CD4-positive, alpha-beta T cell treated with Interleukin-21 for 1 hour (primary cell): ENCODE measurements at regions not wholly inside any gene's neighbourhood (a gene's known extent, or its start where the extent isn't known, plus 50 kb on each side); places are given as distances from the start of the nearest gene placed in this dataset.

Experiments used
- DNase-seq: peaks from one replicate; pipeline ENCODE4 v3.0.0-alpha.2; 2020

DNA sequence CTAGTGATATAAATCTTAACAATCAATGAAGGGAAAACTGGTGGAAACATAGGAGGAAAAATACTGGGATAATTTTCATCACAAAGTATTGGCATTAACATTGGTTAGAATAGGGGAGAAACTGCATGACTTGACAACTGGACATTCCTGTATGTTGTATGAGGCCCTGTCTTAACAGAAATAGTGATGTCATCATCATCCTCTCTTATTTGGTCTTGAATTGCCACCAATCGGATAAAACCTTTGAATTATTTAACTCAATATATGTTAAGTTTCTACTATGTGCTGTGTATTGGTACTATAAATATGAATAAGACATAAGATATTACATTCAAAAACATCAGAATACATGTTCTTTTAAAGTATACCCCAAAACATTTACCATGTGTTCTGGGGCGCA lies 130.1 kb upstream of the CCDC54 start:
- DNase-seq: no peak

DNA sequence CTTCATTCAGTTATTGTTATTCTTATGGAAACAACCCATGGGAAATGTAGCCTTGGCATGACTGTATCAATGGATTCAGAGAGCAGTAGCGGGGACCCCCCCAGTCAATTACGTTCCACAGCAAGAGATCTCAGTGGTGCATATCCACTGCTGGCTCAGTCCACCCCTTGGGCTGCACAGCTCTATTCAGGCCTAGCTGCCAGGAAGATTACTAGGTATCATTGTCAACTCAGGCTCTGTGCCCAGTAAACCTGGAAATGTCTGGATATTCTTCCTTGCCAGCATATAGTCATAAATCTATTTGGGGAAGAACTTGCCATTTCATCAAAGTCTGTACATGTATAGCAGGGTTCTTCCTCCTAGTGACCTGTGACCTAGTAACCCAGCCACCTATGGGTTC lies 128.1 kb upstream of the CCDC54 start:
- DNase-seq: no peak

DNA sequence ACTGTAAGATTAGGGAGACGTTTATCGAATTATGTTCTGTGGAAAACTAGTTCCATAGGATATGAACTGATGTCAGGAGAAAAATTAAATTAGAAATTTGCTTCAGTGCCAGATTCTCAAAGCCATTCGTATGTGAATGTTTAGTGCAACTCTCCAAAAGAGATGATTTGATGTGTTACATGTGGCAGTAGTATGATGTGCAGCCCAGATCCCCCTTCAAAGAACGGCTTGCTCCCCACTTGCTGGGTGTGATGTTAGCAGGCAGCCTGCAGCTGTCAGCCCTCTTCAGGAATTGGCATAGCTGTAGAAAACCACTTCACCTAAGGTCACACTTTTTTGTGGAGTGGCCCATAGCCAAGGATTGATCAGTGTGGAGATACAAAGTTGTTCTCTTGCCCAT lies 127.0 kb upstream of the CCDC54 start:
- no peak for DNase-seq

DNA sequence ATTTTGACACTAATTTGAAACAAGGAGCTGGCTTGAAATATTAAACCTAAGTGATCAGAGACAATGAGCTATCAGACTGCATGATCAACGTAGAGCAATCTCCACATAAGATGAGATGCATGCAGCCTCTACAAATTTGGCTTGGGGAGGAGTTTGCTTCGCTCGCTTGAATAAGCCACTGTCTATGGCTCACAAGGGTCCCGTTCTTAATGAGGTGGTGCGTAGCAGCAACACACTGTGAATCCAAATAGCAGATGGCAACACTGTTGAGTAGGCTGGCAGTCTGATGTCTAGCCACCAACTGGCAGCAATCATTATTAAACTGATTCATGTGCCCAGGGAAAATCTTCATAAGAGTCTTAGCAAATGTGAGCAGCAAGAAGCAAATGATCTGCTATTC lies 125.4 kb upstream of the CCDC54 start:
- no peak for DNase-seq

DNA sequence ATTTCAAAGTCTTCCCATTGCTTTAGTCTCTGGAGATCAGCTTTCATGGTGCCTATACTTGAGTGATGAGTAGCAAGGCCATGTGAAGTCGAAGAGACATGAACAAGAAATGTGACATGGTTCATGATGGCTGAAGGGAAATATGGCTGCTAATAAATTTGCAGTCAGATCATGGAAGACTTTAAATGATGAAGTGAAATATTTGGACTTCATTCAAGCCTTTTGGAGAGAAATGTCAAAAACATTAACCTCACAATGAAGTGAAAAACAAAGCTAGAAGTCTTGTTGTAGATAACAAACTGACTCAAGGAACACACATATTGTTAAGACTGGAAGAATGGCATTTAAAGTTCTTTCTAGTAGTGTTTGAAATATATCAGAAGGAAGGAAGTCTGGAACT lies 120.3 kb upstream of the CCDC54 start:
- DNase-seq: no peak

DNA sequence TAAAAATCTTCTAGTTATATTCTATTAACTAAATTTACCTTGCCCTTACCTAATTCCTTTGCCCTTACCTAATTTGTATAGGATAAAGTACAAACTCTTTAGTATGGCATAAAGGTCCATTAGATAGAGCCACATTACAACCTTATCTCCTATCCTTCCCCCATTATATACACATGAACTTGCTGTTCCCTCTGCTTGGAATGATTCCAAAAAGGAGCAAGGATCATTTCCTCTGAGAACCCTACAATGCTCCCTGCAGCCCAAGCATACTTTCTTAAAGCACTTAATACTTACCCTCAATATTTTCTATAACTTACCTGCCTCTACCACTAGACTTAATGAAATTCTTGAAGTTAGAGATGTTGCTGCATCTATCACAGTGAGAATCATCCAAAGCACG lies 118.9 kb upstream of the CCDC54 start:
- DNase-seq: no peak

DNA sequence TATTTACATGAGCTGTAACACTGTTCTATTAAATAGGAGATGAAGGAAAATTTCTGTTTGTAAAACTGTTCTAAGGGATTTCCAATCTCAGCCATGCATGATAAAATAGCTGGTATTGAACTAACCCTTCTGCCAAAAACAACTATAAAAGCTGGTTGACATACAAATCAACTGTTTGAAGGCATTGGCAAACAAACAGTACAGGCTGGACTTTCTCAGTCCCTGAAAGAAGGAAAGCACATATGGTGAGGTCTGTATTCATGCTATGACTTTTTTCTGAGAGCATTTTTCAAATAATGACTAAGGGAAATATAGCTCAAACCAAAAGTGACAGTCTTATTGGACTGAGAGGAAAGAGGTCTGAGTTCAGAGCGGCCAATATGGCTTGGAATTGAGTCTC lies 117.0 kb upstream of the CCDC54 start:
- DNase-seq: no peak

DNA sequence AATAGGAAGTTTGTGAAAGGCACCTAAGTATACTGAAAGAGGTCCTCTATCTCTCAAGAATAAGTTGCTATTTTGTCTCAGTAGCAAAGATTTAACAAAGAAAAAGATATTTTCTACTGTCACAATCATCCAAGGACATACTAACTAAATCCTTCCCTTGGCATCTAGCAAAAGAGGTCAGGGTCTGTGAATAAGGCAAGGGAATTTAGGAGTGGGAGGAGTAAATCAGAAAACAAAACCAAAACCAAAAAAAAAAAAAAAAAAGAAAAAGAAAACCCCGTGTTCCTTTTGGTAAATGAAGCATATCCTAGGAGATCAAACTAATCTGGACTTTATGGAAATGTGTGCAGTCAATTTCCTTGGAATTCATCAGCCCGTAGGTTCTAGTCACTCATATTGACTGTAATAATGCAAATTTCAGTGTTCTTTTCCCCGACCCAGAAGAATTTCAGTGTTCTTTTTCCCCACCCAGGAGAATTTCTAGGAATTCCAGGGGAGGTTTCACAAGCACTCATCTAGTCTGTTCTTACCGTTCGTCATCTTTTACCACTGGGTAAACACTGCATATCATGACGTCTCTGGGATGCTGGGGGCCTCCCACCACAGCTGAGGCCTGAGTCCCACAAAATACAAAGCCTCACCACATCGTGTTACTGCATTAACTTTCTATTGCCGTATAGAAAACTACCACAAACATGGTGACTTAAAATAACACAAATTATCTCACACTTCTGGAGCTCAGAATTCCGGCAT lies 113.8 kb upstream of the CCDC54 start:
- no peak for DNase-seq

DNA sequence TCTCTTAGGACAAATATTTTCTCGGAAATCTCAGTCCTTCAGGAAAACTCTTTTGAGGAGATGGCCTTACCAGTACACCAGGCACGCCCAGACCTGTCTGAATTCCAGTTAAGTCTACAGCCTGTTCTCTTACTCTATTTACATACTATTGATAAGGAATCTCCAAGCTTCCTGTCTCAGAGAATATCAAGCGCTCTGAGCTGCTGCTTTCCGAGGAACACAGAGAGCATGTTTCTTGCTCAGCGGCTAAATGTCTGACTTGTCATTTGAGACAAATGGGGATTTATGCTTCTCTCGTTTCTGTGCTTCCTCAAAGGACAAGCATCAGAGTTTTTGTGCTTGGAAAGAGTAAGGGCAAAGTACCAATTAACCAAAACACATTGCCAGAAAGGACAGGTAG lies 112.4 kb upstream of the CCDC54 start:
- no peak for DNase-seq

DNA sequence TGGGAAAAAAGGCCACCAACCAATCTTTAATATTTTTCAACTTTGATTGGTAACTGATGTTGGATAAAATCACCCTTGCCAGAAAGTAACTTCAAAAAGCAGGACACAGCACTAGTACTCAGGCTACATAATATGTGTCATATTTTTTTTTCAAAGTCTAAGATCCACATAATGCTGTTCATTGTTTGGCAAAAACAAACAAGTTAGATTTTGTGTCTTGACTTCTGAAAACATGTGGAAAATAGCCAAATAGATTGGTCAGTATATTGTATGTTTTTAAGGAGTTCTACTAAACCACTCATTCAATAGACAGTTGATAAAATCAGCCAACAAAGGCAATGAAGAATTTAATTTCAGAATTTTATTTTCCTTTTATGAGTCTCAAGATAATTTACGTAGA lies 111.7 kb upstream of the CCDC54 start:
- DNase-seq: no peak

DNA sequence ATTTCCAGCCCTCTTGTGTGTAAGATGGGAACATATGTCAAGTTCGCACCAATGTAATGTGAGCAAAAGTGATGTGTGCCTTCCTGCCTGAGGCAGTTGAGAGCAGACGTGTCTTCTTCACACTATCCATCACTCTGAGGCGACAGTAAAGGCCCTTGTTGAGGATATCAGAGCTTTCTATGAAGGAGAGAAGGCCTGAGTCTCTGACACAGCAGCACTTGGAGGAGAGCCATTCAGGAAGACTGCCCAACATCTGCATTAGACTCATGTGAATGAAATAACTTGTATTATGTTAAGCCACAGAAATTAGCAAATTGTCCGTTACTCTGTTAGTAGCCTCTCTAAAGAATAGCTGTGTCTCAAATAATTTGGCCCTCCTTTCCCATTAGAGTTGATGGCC lies 108.8 kb upstream of the CCDC54 start:
- DNase-seq: no peak

DNA sequence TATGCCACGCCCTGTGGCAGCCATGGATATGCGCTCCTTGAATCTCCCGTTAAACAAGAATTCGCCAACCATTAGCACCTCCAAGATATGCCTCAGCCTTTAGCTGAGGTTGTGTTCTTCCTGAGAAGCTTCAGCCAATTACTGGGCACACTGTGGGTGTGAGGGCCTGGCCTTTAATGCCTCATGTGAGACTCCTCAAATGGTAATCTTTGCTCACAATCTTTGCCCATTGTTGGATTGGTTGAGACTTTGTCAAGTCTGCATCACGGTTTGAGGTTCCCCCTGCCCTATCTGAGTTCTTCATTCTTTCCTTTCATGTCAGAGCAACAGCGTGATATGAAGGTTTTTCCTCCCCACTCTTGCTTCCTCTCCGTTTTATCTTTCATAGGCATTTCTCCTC lies 108.1 kb upstream of the CCDC54 start:
- DNase-seq: no peak

DNA sequence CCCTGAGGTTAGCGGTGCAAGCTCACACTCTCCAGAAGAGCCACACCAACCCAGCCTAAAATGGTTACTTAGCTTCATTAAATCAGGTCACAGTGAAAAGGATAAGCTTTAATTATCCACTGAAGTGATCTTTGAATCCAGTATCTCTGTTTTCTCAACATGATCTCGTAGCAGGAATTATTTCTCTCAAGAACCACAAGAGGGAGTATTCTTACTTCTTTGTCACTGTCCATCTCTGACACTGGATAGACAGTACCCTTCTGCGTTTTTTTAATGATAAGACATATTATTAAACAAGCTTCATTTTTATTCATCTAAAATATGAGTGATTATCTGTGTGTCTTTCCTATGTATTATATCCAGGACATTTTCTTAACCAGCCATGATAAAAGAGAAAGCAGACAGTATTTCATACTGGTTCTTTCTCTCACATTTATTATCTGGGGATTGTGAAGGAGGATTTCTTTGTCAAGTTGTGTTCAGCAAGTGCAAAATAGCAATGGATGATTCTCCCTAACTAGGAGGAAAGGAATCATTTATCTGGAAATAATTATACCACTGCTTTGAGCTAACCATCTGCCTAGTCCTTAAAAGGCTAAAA lies 105.4 kb upstream of the CCDC54 start:
- DNase-seq: peak; percentile 27

DNA sequence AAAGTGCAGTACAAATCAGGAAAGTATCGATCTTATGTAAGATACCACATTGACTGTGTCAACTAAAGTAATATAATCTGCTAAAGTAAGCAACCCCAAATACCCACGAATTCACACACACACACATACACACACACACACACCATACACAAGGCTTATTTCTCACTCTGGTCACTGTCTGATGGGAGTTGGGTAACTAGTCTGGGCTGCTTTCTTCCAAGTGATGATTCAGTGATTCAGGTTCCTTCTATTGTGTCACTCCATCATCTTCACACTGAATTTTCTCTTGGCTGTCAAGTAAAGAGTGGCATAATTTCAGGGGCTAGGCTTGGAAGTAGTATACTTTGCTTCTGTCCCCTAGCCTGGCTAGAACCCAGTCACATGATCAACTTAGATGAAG lies 104.8 kb upstream of the CCDC54 start:
- no peak for DNase-seq

DNA sequence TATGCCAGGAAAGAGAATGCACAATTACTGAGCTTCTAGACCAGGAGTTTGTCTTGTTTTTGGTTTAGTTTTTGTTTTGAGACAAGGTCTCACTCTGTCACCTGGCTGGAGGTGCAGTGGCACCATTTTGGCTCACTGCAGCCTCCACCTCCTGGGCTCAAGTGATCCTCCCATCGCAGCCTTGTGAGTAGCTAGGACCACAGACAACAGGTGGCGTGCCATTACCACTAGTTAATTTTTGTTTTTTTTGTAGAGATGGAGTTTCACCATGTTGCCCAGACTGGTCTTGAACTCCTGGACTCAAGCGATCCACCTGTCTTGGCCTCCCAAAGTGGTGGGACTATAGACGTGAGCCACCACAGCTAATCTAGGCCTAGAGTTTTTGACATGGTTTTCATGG lies 104.4 kb upstream of the CCDC54 start:
- DNase-seq: no peak

DNA sequence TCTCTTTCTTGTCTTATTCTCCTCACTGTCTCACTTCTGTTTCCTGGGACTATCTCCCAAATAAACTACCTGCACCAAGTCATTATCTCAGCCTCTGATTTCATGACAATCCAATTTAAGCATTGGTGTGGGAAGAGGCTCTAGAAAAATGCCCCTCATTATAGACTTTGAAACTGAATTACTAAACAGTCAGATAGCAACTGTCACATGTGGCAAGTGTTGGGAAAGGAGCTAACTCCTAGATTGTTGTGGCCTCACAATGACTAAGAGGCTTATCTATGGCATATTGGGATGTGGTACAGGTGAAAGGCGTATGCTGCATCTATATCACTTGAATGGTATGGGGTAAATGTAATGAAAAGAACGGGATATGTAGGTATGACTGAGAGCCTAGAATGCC lies 103.5 kb upstream of the CCDC54 start:
- no peak for DNase-seq

DNA sequence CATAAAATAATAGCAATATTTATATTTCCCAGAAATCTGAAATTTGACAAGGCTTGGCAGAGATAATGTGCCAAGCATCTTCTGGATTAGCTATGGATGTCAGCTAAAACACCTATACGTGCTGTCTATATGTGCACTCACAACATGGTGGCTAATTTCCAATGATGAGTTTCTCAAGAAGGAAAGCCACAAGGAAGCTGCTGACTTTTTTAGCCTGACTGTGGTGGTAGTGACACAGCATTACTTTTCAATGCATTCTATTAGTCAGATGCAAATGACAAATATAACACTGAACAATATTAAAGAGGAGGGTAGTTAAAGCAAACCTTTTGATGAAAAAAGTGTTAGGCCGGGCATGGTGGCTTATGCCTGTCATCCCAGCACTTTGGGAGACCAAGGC lies 101.7 kb upstream of the CCDC54 start:
- DNase-seq: no peak

DNA sequence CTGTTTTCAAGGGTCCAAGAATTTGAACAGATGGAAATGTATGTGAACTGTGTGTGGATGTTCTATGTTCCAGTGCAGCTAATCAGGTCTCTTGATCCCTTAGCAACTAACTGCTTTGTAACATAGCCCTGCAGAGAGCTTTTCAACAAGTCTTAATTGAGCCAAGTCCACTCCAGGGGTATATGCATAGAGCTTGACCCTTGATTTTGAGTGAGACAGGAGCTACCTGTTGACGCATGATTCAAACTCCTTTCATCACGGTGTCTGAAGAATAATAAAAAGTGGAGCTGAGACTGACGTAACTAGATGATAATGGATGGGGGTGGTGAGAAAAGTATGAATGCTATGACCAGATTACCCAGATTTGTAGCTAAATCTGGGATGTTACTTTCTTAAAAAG lies 93.3 kb upstream of the CCDC54 start:
- DNase-seq: no peak

DNA sequence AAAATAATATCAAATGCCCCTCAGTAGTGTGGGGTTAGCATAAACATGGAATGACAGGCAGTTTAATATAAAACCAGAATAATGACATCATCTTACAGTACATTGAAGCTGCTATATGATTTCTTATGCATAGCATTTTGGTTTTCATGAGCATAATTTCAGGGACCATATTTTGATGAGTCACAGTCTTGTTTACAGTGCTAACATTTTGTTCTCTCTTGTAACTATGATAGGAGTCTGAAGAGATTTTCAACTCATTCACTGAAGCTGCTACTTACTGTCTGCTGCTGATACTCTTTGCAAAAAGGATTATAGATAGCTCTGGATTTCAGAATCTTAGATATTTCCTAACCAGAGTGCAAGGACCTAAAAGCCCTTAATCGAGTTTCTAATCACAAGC lies 92.6 kb upstream of the CCDC54 start:
- no peak for DNase-seq

DNA sequence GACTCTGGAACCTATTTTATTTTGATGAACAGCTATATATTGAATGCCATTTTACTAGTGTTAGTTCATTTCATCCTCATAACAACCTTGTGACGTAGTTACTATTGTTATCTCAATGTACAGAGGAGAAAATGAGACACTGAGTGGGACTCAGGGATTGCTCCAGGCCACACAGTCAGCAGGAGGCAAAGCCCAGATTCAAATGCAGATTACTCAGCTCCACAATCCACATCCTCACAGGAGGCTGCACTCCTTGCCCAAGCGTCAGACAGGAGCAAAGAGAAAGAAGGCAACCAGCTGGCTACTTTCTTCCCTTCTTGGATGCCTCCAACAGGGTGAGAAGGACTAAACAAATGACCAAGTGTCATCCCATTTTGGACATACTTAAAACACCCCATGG lies 92.0 kb upstream of the CCDC54 start:
- DNase-seq: no peak

DNA sequence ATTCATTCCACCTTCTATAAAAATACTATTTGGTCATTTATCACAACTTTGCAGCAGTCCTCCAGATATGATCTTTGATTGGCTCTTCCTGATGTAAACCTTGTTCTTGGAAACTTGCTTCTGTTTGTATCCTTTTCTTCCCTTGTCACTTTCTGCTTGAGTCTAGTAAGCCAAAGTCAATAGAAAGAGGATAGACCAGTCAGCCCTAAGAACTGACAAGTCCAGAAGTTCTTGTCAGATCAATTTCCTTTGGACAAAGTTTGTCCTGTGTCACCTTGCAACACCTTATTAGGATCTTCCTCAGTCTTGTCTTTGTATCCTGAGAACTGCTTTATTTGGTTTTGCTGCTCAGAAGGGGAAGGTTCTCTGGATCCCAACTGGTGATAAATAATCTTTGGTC lies 87.9 kb upstream of the CCDC54 start:
- DNase-seq: no peak

DNA sequence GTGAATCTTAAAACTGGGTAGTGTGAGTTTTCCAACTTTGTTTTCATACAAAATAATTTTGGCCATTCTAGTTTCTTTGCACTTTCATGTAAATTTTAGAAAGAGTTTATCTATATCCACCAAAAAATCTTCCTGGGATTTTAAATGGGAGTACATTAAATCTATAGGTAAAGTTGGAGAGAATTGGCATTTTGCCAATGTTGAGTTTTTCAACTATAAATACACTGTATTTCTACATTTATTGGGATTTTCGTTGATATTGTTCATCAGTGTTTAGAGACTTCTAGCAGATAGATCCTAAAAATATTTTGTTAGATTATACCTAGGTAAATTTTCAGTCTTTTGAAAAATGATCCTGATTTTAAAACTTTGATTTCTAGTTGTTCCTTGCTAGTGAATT lies 83.1 kb upstream of the CCDC54 start:
- DNase-seq: no peak

DNA sequence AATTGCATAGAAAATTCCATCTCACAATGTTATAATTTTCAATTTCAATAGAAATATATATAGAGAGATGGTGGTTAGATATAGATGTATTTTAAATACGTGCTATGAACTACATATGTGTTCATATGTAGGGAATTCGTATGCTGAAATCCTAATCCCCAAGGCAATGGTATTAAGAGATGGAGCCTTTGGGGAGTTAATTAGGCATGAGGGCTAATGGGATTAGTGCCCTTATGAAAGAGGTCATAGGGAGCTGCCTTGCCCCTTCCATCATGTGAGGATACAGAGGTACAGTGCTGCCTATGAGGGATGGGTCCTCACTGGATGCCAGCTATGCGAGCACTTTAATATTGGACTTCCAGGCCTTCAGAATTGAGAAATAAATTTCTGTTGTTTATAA lies 79.6 kb upstream of the CCDC54 start:
- DNase-seq: no peak

DNA sequence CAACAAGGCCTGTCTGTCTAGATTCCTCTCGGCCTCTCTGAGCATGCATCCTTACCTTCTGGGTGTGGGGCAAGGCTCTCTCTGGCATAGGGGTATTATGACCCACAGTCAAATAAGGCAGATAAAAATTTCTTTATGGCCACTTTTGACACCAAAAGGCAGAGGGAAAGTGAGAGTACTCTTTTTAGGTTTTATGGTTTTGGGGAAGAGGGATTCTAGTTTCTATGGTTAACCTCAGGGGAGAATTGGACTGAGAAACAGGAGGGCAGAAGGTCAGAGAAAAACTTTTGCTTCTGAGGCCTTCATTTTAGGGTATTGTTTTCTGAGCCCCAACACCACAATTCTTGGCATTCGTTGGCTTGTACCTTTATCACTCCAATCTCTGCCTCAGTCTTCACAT lies 70.0 kb upstream of the CCDC54 start:
- no peak for DNase-seq

DNA sequence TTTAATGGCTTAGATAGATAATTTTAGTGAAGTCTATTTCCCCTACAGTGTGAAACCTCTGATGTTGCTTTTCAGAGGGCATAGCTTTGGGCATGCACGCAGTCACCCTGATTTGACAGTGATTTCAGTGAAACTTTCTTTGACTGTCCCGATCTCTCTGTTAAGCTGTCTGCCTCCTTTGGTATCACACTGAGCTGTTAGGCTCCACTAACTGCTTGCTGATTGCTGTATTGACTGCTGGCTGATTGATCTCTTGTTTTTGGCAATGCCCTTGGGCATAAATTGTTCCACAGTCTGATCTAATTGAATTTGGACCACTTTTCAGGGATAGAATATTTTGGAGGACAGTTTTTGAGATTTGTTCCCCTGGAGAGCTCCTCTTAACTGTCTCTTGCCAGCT lies 68.5 kb upstream of the CCDC54 start:
- no peak for DNase-seq
